Duodenal mucosa (tissue), 2 donors: ENCODE measurements at regions not wholly inside any gene's neighbourhood (a gene's known extent, or its start where the extent isn't known, plus 50 kb on each side); places are given as distances from the start of the nearest gene placed in this dataset.

Source experiments
- H3K27ac ChIP-seq: one replicate; pipeline ENCODE4 v1.7.0; 2013; ENCODE audit warnings: low read depth, low read length
- H3K27me3 ChIP-seq, 2 donors: one replicate each; pipeline ENCODE4 v1.7.0; 2013; ENCODE audit warnings: low read length in 2 of 2, control low read depth in 1 of 2; ENCODE audit not compliant: insufficient read depth in 2 of 2, control insufficient read depth in 1 of 2
- H3K36me3 ChIP-seq, 2 donors: one replicate each; pipeline ENCODE4 v1.7.0; 2013; ENCODE audit warnings: low read length in 2 of 2, control low read depth in 1 of 2; ENCODE audit not compliant: insufficient read depth in 2 of 2, control insufficient read depth in 1 of 2
- H3K4me1 ChIP-seq, 2 donors: one replicate each; pipeline ENCODE4 v1.7.0; 2013; ENCODE audit warnings: low read length in 2 of 2, control low read depth in 1 of 2; ENCODE audit not compliant: insufficient read depth in 2 of 2, control insufficient read depth in 1 of 2
- H3K4me3 ChIP-seq, 2 donors: one replicate each; pipeline ENCODE4 v1.7.0; 2013; ENCODE audit warnings: low read length in 2 of 2, low read depth in 1 of 2
- H3K9ac ChIP-seq, 2 donors: one replicate each; pipeline ENCODE4 v1.7.0; 2013; ENCODE audit warnings: low read length in 2 of 2, low read depth in 1 of 2
- H3K9me3 ChIP-seq, 2 donors: one replicate each; pipeline ENCODE4 v1.7.0; 2013; ENCODE audit warnings: low read length in 2 of 2, control low read depth in 1 of 2; ENCODE audit not compliant: control insufficient read depth in 1 of 2

GRCh38 chr3:106168962-106169750, 300.3 kb upstream of the CBLB start:
- Histone ChIP-seq H3K27me3 (no peaks in the 10 kb centered on the region), H3K4me3 (no peak overlapping the region), H3K4me1 (no peaks in the 10 kb centered on the region), H3K9me3 (no peaks in the 10 kb centered on the region), H3K27ac (no peak overlapping the region), H3K9ac (no peak overlapping the region), H3K36me3 (no peaks in the 10 kb centered on the region)

- Histone ChIP-seq H3K36me3 (no peaks in the 10 kb centered on the region), H3K9ac (no peak overlapping the region), H3K4me3 (no peak overlapping the region), H3K27ac (no peak overlapping the region), H3K9me3 (no peaks in the 10 kb centered on the region), H3K27me3 (no peaks in the 10 kb centered on the region), H3K4me1 (no peaks in the 10 kb centered on the region)
Measured at GRCh38 chr3:106170636-106171035, 301.8 kb upstream of the CBLB start.

- Histone ChIP-seq H3K4me1 (no peaks in the 10 kb centered on the region), H3K9ac (no peak overlapping the region)
Measured at GRCh38 chr3:106172101-106172500, 303.3 kb upstream of the CBLB start.

GRCh38 chr3:106172780-106173179, 304.0 kb upstream of the CBLB start:
- H3K27ac ChIP-seq: no peak overlapping the region
- H3K4me1 ChIP-seq: no peaks in the 10 kb centered on the region
- no peaks in the 10 kb centered on the region for H3K36me3 ChIP-seq
- H3K9me3 ChIP-seq: no peaks in the 10 kb centered on the region
- no peak overlapping the region for H3K9ac ChIP-seq
- H3K27me3 ChIP-seq: no peaks in the 10 kb centered on the region
- H3K4me3 ChIP-seq: no peak overlapping the region

More at GRCh38 chr3:106172101-106172500, 303.3 kb upstream of the CBLB start:
- H3K36me3 ChIP-seq: no peaks in the 10 kb centered on the region
- H3K27ac ChIP-seq: no peak overlapping the region
- no peaks in the 10 kb centered on the region for H3K9me3 ChIP-seq
- H3K27me3 ChIP-seq: no peaks in the 10 kb centered on the region
- no peak overlapping the region for H3K4me3 ChIP-seq

- H3K27ac ChIP-seq: no peak overlapping the region
- H3K4me1 ChIP-seq: no peaks in the 10 kb centered on the region
- no peaks in the 10 kb centered on the region for H3K36me3 ChIP-seq
- no peaks in the 10 kb centered on the region for H3K27me3 ChIP-seq
- H3K9ac ChIP-seq: no peak overlapping the region
- H3K4me3 ChIP-seq: no peak overlapping the region
- no peaks in the 10 kb centered on the region for H3K9me3 ChIP-seq
Measured at GRCh38 chr3:106175276-106175675, 306.5 kb upstream of the CBLB start.

- Histone ChIP-seq H3K27me3 (no peaks in the 10 kb centered on the region), H3K27ac (no peak overlapping the region), H3K4me3 (no peak overlapping the region), H3K4me1 (no peaks in the 10 kb centered on the region), H3K9me3 (no peaks in the 10 kb centered on the region), H3K36me3 (no peaks in the 10 kb centered on the region), H3K9ac (no peak overlapping the region)
Measured at GRCh38 chr3:106176734-106177133, 307.9 kb upstream of the CBLB start.

- H3K4me1 ChIP-seq: no peaks in the 10 kb centered on the region
- H3K27ac ChIP-seq: no peak overlapping the region
- H3K4me3 ChIP-seq: no peak overlapping the region
- no peak overlapping the region for H3K9ac ChIP-seq
- H3K27me3 ChIP-seq: no peaks in the 10 kb centered on the region
- no peaks in the 10 kb centered on the region for H3K9me3 ChIP-seq
- no peaks in the 10 kb centered on the region for H3K36me3 ChIP-seq
Measured at GRCh38 chr3:106182950-106183511, 314.2 kb upstream of the CBLB start.

- Histone ChIP-seq H3K27ac (no peak overlapping the region), H3K4me3 (no peak overlapping the region), H3K27me3 (no peaks in the 10 kb centered on the region), H3K36me3 (no peaks in the 10 kb centered on the region), H3K9me3 (no peaks in the 10 kb centered on the region), H3K9ac (no peak overlapping the region), H3K4me1 (no peaks in the 10 kb centered on the region)
Measured at GRCh38 chr3:106183762-106184391, 315.1 kb upstream of the CBLB start.

- no peaks in the 10 kb centered on the region for H3K36me3 ChIP-seq
- H3K4me3 ChIP-seq: no peak overlapping the region
- H3K4me1 ChIP-seq: no peaks in the 10 kb centered on the region
- H3K27ac ChIP-seq: no peak overlapping the region
- H3K27me3 ChIP-seq: no peaks in the 10 kb centered on the region
- H3K9me3 ChIP-seq: no peaks in the 10 kb centered on the region
- H3K9ac ChIP-seq: no peak overlapping the region
Measured at GRCh38 chr3:106184540-106185457, 316.0 kb upstream of the CBLB start.

GRCh38 chr3:106185949-106186348, 317.1 kb upstream of the CBLB start:
- Histone ChIP-seq H3K9ac (no peak overlapping the region), H3K4me3 (no peak overlapping the region), H3K27me3 (no peaks in the 10 kb centered on the region), H3K9me3 (no peaks in the 10 kb centered on the region), H3K36me3 (no peaks in the 10 kb centered on the region), H3K4me1 (no peaks in the 10 kb centered on the region), H3K27ac (no peak overlapping the region)
